ENCODE measurements at regions not wholly inside any gene's neighbourhood (a gene's known extent, or its start where the extent isn't known, plus 50 kb on each side); places are given as distances from the start of the nearest gene placed in this dataset.

DNA sequence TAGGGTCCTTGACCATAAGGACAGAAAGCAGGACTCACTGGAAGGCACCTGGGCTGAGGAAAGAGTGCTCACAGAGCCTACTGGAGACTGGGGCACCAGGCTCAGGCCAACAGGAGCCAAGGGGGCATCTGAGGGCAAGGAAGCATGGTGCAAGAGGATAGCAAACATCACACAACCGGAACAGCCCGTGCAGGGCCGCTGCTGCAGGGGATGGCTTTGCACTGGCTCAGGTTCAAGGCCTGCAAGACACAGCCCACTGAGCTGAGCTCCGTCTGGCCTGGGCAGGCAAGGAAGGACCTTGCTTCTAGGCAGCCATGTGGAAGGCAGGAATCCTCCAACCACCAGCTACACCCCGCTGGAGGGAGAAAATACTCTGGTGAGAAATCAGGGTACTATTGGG is 59.8 kb upstream of the KIF26B start:
- TF ChIP-seq, protein P1, sequence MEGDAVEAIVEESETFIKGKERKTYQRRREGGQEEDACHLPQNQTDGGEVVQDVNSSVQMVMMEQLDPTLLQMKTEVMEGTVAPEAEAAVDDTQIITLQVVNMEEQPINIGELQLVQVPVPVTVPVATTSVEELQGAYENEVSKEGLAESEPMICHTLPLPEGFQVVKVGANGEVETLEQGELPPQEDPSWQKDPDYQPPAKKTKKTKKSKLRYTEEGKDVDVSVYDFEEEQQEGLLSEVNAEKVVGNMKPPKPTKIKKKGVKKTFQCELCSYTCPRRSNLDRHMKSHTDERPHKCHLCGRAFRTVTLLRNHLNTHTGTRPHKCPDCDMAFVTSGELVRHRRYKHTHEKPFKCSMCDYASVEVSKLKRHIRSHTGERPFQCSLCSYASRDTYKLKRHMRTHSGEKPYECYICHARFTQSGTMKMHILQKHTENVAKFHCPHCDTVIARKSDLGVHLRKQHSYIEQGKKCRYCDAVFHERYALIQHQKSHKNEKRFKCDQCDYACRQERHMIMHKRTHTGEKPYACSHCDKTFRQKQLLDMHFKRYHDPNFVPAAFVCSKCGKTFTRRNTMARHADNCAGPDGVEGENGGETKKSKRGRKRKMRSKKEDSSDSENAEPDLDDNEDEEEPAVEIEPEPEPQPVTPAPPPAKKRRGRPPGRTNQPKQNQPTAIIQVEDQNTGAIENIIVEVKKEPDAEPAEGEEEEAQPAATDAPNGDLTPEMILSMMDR (IDR thresholded peaks at IDR 0.05): no peak
- TF ChIP-seq TCF7L2 (IDR thresholded peaks at IDR 0.05; ENCODE audit: low read depth, low read length): no peak
- no peak for TF ChIP-seq POLR2AphosphoS5 (IDR thresholded peaks at IDR 0.05; ENCODE audit: low read depth, low read length)
- no peak for TF ChIP-seq SIN3A (IDR thresholded peaks at IDR 0.05; ENCODE audit: borderline replicate concordance, insufficient read depth, low read depth, low read length)
- TF ChIP-seq, protein P2, sequence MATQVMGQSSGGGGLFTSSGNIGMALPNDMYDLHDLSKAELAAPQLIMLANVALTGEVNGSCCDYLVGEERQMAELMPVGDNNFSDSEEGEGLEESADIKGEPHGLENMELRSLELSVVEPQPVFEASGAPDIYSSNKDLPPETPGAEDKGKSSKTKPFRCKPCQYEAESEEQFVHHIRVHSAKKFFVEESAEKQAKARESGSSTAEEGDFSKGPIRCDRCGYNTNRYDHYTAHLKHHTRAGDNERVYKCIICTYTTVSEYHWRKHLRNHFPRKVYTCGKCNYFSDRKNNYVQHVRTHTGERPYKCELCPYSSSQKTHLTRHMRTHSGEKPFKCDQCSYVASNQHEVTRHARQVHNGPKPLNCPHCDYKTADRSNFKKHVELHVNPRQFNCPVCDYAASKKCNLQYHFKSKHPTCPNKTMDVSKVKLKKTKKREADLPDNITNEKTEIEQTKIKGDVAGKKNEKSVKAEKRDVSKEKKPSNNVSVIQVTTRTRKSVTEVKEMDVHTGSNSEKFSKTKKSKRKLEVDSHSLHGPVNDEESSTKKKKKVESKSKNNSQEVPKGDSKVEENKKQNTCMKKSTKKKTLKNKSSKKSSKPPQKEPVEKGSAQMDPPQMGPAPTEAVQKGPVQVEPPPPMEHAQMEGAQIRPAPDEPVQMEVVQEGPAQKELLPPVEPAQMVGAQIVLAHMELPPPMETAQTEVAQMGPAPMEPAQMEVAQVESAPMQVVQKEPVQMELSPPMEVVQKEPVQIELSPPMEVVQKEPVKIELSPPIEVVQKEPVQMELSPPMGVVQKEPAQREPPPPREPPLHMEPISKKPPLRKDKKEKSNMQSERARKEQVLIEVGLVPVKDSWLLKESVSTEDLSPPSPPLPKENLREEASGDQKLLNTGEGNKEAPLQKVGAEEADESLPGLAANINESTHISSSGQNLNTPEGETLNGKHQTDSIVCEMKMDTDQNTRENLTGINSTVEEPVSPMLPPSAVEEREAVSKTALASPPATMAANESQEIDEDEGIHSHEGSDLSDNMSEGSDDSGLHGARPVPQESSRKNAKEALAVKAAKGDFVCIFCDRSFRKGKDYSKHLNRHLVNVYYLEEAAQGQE (IDR thresholded peaks at IDR 0.05; ENCODE audit: insufficient read depth in 1 of 2, low read depth in 2 of 2, low read length in 1 of 2): no peak
